ENCODE measurements at regions not wholly inside any gene's neighbourhood (a gene's known extent, or its start where the extent isn't known, plus 50 kb on each side); places are given as distances from the start of the nearest gene placed in this dataset.

DNA sequence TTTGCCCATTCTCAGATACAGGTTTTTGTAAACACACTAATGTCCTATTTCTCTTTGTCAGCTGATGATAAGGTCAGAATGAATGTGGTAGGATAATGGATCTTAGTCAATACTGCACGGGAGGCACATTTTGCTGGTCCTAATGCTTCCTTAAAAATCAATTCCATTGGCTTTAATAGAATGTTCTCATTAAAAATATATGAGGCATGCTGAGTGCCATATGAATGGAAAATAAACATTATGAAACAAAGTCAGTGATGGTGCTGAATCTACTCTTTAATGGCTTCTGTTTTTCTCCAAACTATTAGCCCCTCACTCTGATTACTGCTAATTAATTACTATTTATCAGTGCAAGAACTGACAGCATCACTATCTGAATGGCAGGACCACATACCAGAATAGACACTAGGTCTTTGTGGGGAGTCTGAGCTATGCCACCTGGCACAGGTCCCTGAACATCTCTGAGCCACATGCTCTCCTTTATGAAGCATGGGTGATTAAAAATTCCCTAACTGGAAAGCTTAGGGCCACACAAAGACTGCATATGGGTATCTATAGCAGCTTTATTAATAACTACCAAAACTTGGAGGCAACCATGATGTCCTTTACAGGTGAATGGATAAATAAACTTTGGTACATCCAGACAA lies 278.9 kb downstream of the MEX3B start:
- Histone ChIP-seq H3K36me3 (ENCODE audit: control insufficient read depth, insufficient read depth, low read length, severe bottlenecking) (no peaks in the 10 kb centered on the region), H3K27me3 (replicated peaks; ENCODE audit: control insufficient read depth, insufficient read depth, low read length) (no peaks in the 10 kb centered on the region), H3K4me3 (ENCODE audit: low read length) (no peak overlapping the region), H3K9me3 (ENCODE audit: control insufficient read depth, low read length) (peaks cover 6% of the 10 kb centered on the region), H3K9ac (ENCODE audit: low read length) (no peak overlapping the region), H3K4me1 (ENCODE audit: control insufficient read depth, insufficient read depth, low read length) (no peaks in the 10 kb centered on the region)
- DNase-seq (ENCODE audit: low read depth) = no peak

DNA sequence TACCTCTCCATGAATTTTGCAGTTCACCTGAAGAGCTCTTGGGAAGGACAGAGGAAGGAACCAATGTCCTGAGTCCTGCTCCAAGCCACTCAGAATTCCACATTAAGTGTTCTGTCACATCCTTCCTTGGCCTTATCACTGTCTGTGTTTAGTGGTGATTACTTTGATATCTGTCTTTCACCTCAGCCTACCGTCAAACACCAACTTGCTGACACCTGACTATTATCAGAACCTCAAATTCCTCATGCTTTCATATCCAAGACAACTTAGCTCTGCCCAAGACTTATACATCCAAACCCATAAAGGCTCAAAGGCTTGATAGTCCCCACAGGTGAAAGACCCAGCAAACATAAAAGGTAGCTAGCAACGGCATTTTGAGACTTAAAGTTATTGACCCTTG lies 280.0 kb downstream of the MEX3B start:
- Histone ChIP-seq H3K9ac (ENCODE audit: low read length) (no peak overlapping the region), H3K36me3 (ENCODE audit: control insufficient read depth, insufficient read depth, low read length, severe bottlenecking) (no peaks in the 10 kb centered on the region), H3K9me3 (ENCODE audit: control insufficient read depth, low read length) (peaks cover 6% of the 10 kb centered on the region), H3K4me3 (ENCODE audit: low read length) (no peak overlapping the region), H3K4me1 (ENCODE audit: control insufficient read depth, insufficient read depth, low read length) (no peaks in the 10 kb centered on the region), H3K27me3 (replicated peaks; ENCODE audit: control insufficient read depth, insufficient read depth, low read length) (no peaks in the 10 kb centered on the region)
- no peak for DNase-seq (ENCODE audit: low read depth)

DNA sequence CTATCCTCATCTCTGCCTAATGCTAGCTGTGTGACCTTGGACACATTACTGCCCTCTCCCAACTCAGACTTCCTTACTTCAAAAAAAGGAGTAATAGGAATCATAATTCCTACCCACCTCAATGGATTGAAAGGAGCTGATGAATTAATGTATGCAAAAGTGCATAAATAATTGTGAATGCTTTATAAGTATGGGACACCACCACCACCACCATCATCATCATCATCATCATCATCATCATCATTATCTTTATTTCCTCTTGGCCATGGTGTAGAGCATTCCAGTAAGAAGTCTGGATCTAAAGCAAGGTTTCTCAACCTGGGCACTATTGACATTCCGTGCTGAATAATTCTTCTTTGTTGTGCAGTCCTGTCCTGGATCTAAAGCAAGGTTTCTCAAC lies 282.5 kb downstream of the MEX3B start:
- DNase-seq (ENCODE audit: low read depth) = no peak
- H3K9ac ChIP-seq (ENCODE audit: low read length) = no peak overlapping the region
- no peak overlapping the region for H3K4me3 ChIP-seq (ENCODE audit: low read length)
- H3K9me3 ChIP-seq (ENCODE audit: control insufficient read depth, low read length) = no peaks in the 10 kb centered on the region
- H3K36me3 ChIP-seq (ENCODE audit: control insufficient read depth, insufficient read depth, low read length, severe bottlenecking) = no peaks in the 10 kb centered on the region
- H3K27me3 ChIP-seq (replicated peaks; ENCODE audit: control insufficient read depth, insufficient read depth, low read length) = no peaks in the 10 kb centered on the region
- no peaks in the 10 kb centered on the region for H3K4me1 ChIP-seq (ENCODE audit: control insufficient read depth, insufficient read depth, low read length)

DNA sequence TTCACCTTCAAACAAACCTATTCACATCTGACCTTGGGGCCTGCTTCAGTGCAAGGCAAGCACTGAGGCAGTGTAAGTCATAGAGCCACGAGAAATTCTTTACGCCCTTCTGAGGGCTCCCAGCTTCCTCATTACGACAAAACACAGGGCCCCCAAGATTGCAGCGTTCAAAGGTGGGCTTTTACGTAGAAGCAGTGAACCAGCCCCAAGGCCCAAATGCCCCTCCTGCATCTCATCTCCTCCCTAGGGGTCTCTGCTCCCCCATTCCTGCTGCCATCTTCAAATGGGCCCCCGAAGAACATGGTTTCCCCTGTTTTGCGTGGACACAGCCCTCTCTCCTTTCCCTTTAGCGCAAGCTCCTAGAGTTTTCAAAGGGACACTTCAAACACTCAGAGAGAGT lies 285.1 kb downstream of the MEX3B start:
- no peaks in the 10 kb centered on the region for H3K36me3 ChIP-seq (ENCODE audit: control insufficient read depth, insufficient read depth, low read length, severe bottlenecking)
- no peaks in the 10 kb centered on the region for H3K9me3 ChIP-seq (ENCODE audit: control insufficient read depth, low read length)
- H3K27me3 ChIP-seq (replicated peaks; ENCODE audit: control insufficient read depth, insufficient read depth, low read length) = no peaks in the 10 kb centered on the region
- DNase-seq (ENCODE audit: low read depth) = no peak
- no peak overlapping the region for H3K9ac ChIP-seq (ENCODE audit: low read length)
- no peak overlapping the region for H3K4me3 ChIP-seq (ENCODE audit: low read length)
- no peaks in the 10 kb centered on the region for H3K4me1 ChIP-seq (ENCODE audit: control insufficient read depth, insufficient read depth, low read length)

DNA sequence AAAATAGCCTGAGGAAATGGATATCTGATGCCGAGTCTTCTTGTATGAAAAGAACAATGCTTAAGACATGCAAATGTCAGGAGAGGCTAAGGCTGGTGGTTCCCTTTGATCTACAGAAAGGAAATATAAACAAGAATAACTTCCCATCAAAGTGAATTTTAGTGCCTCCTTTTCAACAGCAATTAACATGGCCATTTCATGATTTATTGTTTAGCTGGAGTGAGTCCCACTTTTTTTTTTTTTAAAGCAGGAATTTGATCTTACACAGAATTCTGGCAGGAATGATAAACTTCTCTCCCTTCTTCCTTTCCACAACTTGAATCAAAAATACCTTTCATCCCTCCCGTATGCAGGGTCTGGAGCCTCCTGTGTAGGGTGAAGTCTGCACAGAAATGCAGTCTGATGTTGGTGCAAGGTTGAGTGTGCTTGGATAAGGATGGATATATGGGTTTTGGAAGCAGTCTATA lies 287.0 kb downstream of the MEX3B start:
- DNase-seq (ENCODE audit: low read depth) = no peak
- Histone ChIP-seq H3K9ac (ENCODE audit: low read length) (no peak overlapping the region), H3K27me3 (replicated peaks; ENCODE audit: control insufficient read depth, insufficient read depth, low read length) (no peaks in the 10 kb centered on the region), H3K9me3 (ENCODE audit: control insufficient read depth, low read length) (no peaks in the 10 kb centered on the region), H3K4me3 (ENCODE audit: low read length) (no peak overlapping the region), H3K4me1 (ENCODE audit: control insufficient read depth, insufficient read depth, low read length) (no peaks in the 10 kb centered on the region), H3K36me3 (ENCODE audit: control insufficient read depth, insufficient read depth, low read length, severe bottlenecking) (no peaks in the 10 kb centered on the region)

DNA sequence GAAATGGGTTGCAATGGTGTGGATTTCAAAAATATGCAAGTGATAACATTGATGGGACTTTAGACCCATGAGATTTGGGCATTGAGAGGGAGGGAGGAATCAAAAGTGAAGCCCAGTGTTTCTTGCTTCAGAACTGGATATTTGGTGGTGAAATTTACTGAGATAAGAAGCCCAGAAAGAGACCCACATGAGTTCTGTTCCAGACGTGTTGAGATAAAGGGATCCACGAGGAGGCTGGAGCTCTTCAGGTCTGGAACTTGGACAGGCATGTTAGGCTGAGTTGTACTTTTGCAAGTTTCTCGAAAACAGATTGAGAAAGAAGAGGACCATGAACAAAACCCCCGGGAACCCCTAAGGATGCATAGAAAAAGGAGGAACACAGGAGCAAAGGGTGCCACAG lies 290.2 kb downstream of the MEX3B start:
- no peak for DNase-seq (ENCODE audit: low read depth)
- H3K4me1 ChIP-seq (ENCODE audit: control insufficient read depth, insufficient read depth, low read length) = peaks cover 13% of the 10 kb centered on the region
- H3K27me3 ChIP-seq (replicated peaks; ENCODE audit: control insufficient read depth, insufficient read depth, low read length) = peaks cover 4% of the 10 kb centered on the region
- no peak overlapping the region for H3K4me3 ChIP-seq (ENCODE audit: low read length)
- H3K9ac ChIP-seq (ENCODE audit: low read length) = no peak overlapping the region
- no peaks in the 10 kb centered on the region for H3K9me3 ChIP-seq (ENCODE audit: control insufficient read depth, low read length)
- H3K36me3 ChIP-seq (ENCODE audit: control insufficient read depth, insufficient read depth, low read length, severe bottlenecking) = no peaks in the 10 kb centered on the region

DNA sequence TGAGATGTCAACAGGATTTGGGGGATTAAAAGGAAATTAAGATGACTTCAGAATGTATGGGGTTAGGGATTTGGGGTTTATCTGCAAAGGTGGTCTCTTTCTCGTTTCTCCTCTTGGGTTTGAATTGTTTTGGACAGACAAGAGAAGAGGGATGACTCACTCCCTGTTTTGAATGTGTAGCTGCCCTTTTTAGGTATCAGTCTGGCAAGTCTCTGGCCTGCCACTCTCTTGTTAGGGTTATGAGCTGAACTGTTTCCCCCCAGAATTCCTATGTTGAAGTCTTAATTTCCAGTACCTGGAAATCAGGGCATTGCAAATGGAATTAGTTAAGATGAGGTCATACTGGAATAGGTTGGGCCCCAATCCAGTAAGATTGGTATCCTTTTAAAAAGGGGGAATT lies 291.7 kb downstream of the MEX3B start:
- no peak overlapping the region for H3K4me3 ChIP-seq (ENCODE audit: low read length)
- H3K4me1 ChIP-seq (ENCODE audit: control insufficient read depth, insufficient read depth, low read length) = peaks cover 13% of the 10 kb centered on the region
- DNase-seq (ENCODE audit: low read depth) = peak; percentile 16

DNA sequence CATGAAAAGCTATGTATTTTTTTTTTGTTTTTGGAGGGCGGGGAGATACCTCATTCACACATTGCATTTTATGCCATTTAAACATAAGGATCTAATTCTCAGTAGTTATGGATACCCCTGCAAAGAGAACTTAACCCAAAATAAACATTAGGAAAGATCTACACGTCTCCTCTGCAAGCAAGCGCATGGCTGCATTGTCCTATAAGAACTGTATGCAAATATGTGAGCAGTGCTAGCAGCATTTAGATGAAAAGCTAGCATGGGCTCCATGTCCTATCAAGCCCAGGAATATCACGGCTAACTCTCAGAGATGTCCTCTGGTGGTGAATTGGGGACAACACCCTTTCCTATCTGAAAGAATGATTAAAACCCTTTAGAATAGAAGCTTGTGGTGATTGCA lies 292.8 kb downstream of the MEX3B start:
- no peaks in the 10 kb centered on the region for H3K36me3 ChIP-seq (ENCODE audit: control insufficient read depth, insufficient read depth, low read length, severe bottlenecking)
- H3K9ac ChIP-seq (ENCODE audit: low read length) = no peak overlapping the region
- H3K4me3 ChIP-seq (ENCODE audit: low read length) = no peak overlapping the region
- no peaks in the 10 kb centered on the region for H3K9me3 ChIP-seq (ENCODE audit: control insufficient read depth, low read length)
- H3K4me1 ChIP-seq (ENCODE audit: control insufficient read depth, insufficient read depth, low read length) = peaks cover 13% of the 10 kb centered on the region
- peak; percentile 54 for DNase-seq (ENCODE audit: low read depth)
- peaks cover 4% of the 10 kb centered on the region for H3K27me3 ChIP-seq (replicated peaks; ENCODE audit: control insufficient read depth, insufficient read depth, low read length)

More for the DNA sequence above, 291.7 kb downstream of the MEX3B start:
- Histone ChIP-seq H3K9ac (ENCODE audit: low read length) (no peak overlapping the region), H3K27me3 (replicated peaks; ENCODE audit: control insufficient read depth, insufficient read depth, low read length) (peaks cover 4% of the 10 kb centered on the region), H3K36me3 (ENCODE audit: control insufficient read depth, insufficient read depth, low read length, severe bottlenecking) (no peaks in the 10 kb centered on the region), H3K9me3 (ENCODE audit: control insufficient read depth, low read length) (no peaks in the 10 kb centered on the region)

DNA sequence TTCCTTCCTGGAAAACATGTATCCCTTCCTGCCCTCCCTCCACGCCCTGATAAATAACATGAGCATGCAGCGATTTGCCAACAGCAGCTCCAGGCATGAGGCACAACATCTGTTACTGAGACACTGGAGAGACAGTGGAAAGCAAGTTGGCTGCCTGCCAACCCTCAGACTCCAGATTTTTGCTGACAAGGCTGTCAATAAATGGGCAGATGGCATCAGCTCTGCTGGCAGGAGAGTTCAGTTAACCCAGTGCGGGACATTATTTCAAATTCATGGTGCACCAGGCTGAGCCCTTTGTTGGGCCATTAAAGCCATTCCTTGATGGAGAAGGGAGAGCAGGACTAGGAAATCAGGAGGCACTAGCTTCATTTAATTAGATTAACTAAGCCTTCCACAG lies 293.3 kb downstream of the MEX3B start:
- no peaks in the 10 kb centered on the region for H3K9me3 ChIP-seq (ENCODE audit: control insufficient read depth, low read length)
- peak; percentile 78 for DNase-seq (ENCODE audit: low read depth)
- peaks cover 13% of the 10 kb centered on the region for H3K4me1 ChIP-seq (ENCODE audit: control insufficient read depth, insufficient read depth, low read length)
- H3K4me3 ChIP-seq (ENCODE audit: low read length) = no peak overlapping the region
- H3K27me3 ChIP-seq (replicated peaks; ENCODE audit: control insufficient read depth, insufficient read depth, low read length) = peaks cover 4% of the 10 kb centered on the region
- H3K36me3 ChIP-seq (ENCODE audit: control insufficient read depth, insufficient read depth, low read length, severe bottlenecking) = no peaks in the 10 kb centered on the region
- no peak overlapping the region for H3K9ac ChIP-seq (ENCODE audit: low read length)

DNA sequence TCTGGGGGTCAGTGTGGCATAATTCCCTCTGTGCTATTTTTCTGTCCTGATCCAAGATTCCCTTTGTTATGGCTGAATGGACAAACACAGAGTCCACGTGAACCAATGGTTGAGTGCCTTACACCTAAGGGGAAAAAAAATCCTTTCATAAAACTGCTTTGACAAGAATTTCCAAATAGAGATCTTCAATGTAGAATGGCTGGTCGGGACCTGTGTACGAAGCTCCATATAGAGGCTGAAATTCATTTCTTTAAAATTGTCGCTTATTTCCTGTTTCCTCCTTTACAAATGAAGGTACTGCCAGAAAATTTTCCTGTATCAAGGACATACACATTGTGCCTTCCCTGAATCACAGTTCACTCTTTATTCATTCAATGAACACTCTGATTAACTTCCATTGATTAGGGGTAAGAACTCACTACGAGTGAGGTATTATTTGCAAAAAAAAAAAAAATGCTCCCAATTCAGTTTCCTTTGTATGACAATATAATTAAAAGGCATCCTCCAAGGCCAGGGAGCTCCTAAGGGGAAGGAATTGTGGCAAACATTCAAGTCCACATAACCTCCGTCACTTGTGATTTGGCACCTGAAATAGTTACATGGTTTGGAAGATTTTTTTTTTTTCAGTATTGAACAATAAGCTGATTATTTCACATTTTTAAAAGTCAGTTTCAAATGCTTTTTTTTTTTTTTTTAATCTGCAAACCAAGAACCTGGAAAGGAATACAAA lies 293.8 kb downstream of the MEX3B start:
- H3K36me3 ChIP-seq (ENCODE audit: control insufficient read depth, insufficient read depth, low read length, severe bottlenecking) = no peaks in the 10 kb centered on the region
- no peak for DNase-seq (ENCODE audit: low read depth)
- H3K9ac ChIP-seq (ENCODE audit: low read length) = no peak overlapping the region
- no peak overlapping the region for H3K4me3 ChIP-seq (ENCODE audit: low read length)
- H3K9me3 ChIP-seq (ENCODE audit: control insufficient read depth, low read length) = no peaks in the 10 kb centered on the region
- H3K4me1 ChIP-seq (ENCODE audit: control insufficient read depth, insufficient read depth, low read length) = peaks cover 13% of the 10 kb centered on the region
- peaks cover 4% of the 10 kb centered on the region for H3K27me3 ChIP-seq (replicated peaks; ENCODE audit: control insufficient read depth, insufficient read depth, low read length)

DNA sequence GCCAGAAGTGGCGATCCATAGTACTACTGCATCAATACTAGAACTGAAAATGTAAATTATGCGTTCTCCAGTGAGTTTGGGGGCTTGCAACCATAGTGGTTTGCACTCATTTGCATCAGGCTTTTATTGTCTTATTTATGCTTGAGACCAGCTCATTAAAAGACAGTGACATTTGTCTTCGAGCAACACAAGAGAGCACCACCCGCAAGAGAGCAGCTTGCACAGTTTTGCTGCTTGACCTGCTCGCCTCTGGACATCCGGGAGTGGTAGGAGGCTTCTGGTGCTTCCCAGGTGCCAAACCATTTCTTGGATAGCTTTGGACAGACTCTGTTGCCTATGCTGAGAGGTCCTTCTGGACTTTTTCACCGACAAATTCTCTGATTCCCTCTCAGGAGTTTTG lies 294.6 kb downstream of the MEX3B start:
- Histone ChIP-seq H3K9me3 (ENCODE audit: control insufficient read depth, low read length) (no peaks in the 10 kb centered on the region), H3K4me1 (ENCODE audit: control insufficient read depth, insufficient read depth, low read length) (peaks cover 13% of the 10 kb centered on the region), H3K36me3 (ENCODE audit: control insufficient read depth, insufficient read depth, low read length, severe bottlenecking) (no peaks in the 10 kb centered on the region), H3K9ac (ENCODE audit: low read length) (no peak overlapping the region), H3K4me3 (ENCODE audit: low read length) (no peak overlapping the region), H3K27me3 (replicated peaks; ENCODE audit: control insufficient read depth, insufficient read depth, low read length) (peaks cover 5% of the 10 kb centered on the region)
- no peak for DNase-seq (ENCODE audit: low read depth)

Data from adipocyte (in vitro differentiated cells).